HG03045 (cell line): ENCODE measurements at regions not wholly inside any gene's neighbourhood (a gene's known extent, or its start where the extent isn't known, plus 50 kb on each side); places are given as distances from the start of the nearest gene placed in this dataset.

Source experiments
- ATAC-seq: cut with Tn5 transposase; IDR thresholded peaks from one replicate; pipeline ENCODE4 v1.9.1; 2021; ENCODE audit warnings: mild to moderate bottlenecking, moderate library complexity; ENCODE audit not compliant: unreplicated experiment

- no peak for ATAC-seq
These were observed 184.9 kb upstream of the LPP start for GRCh38 chr3:187968883-187969580.

GRCh38 chr3:187969581-187969950 is 184.4 kb upstream of the LPP start:
- no peak for ATAC-seq

DNA sequence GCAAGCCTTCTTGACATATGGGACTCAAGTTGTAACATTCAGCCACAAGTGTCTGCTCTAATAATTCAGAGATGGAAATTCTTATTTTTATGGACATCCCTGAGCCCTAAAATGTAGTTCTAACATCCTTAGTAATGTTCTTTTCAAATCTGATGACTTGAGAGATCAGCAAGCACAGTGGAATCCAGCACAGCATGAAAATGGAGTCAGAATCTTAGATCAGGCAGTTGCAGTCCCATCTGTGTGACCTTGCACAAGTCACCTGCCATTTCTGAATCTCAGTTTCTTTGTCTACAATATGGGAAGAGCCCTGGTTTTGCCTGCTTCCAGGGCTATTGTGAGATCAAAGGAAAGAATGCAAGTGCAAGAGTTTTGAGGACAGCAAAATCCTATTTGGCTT is 183.9 kb upstream of the LPP start:
- ATAC-seq: no peak

DNA sequence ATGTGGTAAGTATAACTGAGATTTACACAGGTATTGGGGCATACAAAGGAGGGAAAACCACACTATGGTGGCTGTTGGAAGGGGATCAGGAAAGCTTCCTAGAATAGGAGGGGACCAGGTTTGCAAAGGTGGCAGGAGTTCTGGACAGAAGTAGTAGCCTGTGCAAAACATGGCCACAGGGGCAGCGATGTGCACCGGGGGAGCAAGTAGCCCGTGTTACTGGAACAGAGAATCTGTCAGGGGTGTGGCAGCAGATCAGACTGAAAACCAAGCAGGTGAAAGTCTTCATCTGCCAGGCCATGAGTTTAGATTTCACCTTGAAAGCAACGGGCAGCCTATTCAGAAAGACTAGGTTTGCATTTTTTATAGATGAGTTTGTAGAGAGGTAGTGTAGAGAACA is 182.3 kb upstream of the LPP start:
- no peak for ATAC-seq

GRCh38 chr3:187972454-187972853 is 181.5 kb upstream of the LPP start:
- ATAC-seq: no peak

DNA sequence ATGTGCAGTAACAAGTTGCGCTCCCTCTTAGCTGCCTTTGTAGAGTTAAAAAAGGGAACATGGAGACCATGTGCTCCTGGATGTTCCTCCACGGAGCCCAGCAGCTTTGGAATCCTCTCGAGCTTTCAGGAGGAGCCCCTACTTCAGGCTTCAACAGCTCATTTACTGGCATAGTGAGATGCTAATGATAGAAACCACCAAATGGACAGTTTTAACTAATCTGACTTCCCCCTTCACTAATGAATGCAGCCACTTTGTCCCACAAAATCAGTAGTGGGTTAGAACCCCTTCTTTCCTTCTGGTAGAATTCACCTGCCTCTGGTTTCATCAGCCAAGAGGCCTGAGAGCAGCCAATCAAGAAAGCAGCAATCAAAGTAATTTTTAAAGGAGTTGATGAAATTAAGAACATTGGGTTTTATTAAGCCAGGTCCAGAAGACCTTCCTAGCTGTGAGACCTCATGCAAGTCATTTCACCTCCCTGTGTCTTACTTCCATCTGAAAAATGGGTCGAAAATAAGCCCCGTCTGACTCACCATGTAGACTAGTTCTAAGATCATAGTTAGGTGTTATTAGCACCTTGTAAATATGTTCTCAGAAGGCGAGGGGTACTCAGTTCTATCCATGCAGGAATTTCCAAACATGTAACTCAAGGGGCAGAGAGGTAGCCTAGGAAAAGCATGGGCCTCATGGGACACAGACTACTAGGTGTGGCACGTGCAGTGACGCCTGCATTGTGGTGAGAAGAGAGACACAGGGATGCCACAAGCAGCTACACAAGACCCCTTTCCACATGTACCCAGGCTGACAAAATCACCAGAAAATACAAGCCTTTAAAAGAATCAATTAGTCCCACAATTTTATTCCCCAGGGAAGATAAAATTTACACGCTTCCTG is 179.7 kb upstream of the LPP start:
- ATAC-seq: no peak

GRCh38 chr3:187974871-187975271 is 179.1 kb upstream of the LPP start:
- no peak for ATAC-seq

- no peak for ATAC-seq
These were observed 178.2 kb upstream of the LPP start for GRCh38 chr3:187975561-187976364.

DNA sequence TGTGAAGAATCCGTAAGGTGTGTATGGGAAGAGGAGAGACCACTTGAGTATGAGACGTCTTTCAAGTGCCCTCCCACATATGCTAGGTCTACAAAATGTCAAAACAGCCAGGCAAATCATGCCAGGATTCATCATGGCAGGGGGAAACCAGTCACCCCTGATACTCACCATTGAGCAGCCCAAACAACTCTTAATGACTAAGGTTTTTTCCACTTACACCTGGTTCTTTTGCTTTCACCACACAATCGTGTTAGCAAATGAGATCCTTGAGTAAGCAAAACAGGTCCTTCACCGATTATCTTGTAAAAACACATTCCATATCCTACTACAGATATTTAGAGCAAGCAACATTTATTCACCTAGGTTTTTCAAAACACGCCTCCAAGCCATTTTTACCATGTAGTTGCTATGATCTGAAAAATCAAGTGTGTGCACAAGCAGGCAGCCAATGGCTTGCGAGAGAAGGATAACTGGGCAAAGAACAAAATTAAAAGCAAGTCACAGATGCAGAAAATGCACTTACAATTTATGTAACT is 177.5 kb upstream of the LPP start:
- no peak for ATAC-seq

DNA sequence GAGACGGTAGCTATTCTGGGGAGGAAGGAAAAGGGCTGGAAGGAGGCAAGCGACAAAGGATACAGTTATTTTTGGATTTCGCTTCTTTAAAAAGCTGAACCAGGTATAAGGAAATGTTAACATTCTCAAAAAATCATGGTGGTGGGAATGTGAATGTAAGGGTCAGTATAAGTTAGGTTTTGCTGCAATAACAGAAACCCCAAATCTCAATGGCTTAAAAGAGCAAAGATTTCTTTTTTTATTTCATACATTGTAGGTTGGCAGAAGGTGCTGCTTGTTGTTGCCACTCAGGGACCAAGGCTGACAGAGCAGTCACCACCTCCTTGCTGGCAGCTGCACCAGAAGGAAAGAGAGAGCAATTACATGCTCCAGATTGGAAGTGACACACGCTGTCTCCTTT is 176.3 kb upstream of the LPP start:
- no peak for ATAC-seq

- ATAC-seq: no peak
These were observed 175.4 kb upstream of the LPP start for GRCh38 chr3:187978433-187979011.

DNA sequence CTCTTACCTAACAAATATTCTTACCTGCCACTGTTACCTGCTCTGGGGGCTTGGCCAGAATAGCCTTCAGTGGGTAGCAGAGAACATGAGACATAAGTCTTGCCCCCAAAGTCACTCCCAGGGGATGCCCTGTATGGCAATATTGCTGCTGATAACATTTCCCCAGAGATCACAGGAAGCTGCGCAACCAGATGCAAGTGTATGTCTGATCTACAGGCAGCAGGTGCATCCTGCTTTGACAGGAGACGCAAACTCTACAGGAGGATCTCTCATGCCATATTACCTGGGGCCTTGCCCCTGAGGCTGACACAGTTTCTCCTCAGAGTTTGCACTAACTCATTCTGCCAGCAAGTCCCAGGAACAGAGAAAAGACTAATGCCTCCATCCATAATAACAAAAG is 174.4 kb upstream of the LPP start:
- ATAC-seq: no peak

GRCh38 chr3:187980861-187981260 is 173.1 kb upstream of the LPP start:
- ATAC-seq: no peak

DNA sequence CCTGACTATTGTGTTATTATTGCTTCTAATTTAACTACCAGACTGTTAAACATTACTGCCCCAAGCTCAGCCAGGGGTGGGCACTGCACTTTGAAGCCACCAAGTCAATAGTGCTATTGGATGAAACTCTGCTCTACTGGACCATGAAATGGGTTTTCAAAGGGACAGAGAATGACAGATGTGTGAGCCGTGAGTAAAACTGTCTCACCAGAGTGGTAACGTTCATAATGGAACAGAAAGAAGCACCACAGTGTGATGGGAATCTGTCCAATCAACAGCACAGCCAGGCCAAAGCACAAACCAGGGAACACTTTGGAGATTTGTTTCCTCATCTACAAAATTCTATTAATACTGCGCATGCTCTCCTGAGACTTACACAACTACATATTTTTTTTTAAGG is 171.8 kb upstream of the LPP start:
- ATAC-seq: no peak

DNA sequence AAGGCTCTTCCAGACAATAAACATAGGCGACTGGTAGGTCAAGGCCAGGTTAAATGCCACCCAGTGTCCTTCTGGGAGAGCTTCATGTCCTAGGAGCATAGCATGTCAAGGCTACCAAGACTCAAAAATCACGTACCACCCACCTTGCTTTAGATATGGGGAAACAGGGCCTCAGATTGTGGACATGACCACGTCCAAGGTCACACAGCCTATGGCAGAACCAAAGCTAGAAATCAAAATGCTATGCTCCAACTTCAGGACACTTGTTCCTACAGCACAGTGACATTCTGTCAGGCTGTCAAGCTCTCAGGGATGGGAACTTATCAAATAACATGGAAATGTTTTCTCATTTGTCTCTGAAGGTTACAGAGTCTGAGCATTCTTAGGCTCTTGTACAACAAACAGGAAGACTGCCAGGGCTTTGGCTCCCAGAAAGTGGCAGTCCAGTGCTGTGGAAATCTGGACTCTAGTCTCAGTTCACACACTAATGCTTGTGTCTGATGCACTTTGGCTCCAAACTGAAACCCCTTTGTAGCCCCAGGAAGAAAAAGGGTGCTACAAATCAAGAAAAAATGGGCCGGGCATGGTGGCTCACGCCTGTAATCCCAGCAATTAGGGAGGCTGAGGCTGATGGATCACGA is 170.4 kb upstream of the LPP start:
- ATAC-seq: no peak

GRCh38 chr3:187985647-187986046 is 168.3 kb upstream of the LPP start:
- ATAC-seq: no peak

GRCh38 chr3:187986514-187986934 is 167.4 kb upstream of the LPP start:
- no peak for ATAC-seq

GRCh38 chr3:187987187-187987586 is 166.8 kb upstream of the LPP start:
- no peak for ATAC-seq

DNA sequence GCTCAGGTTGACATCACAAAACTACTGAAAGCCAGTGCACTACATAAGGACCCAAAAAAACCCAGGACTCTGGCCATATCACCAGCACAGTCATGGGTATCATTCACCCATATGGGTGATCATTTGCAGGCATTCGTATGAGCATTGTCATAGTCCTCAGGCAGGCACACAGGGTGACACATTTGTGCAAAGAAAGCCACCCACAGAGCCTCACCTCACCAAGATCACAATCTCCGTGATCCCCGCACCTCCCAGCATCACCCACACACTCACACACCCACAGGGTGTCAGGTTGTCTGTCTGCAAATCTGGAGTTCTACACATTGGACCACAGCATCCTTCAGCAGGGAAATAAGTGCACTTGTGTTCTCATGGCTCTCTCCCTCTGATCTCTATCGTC is 166.0 kb upstream of the LPP start:
- no peak for ATAC-seq

DNA sequence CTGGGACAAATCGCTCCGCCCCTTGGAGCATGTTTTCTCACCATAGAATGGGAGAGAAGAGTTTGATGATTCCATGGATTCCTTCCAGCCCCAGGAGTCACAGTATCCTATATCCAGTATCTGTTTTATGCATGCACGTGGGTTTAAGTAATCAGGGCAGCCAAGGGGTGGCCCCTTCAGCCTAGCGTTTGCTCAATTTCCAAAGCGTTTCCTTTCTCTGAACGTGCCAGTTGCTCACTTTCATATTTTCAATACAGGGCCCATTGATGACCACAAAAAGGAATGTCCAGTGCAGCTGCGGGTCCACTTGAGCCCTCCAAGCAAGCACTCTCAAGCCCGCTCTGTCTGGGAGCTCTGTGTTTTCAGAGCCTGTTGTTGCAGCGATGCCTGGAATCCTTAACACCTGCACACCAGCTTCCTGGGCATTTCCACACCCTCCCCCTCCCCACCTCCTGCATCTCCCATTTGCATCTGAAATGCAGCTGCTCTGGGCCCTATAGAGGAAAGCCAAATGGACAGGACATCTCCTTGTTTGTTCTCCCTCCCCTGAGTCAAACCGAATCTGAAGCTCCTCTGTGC is 164.3 kb upstream of the LPP start:
- ATAC-seq: no peak
